GM21786 (cell line): ENCODE measurements at regions not wholly inside any gene's neighbourhood (a gene's known extent, or its start where the extent isn't known, plus 50 kb on each side); places are given as distances from the start of the nearest gene placed in this dataset.
A peak's percentile ranks its signal among the peaks of the same experiment; 100 is the strongest.

Source experiments
- ATAC-seq: cut with Tn5 transposase; IDR thresholded peaks from one replicate; pipeline ENCODE4 v1.9.1; 2021; ENCODE audit not compliant: unreplicated experiment

DNA sequence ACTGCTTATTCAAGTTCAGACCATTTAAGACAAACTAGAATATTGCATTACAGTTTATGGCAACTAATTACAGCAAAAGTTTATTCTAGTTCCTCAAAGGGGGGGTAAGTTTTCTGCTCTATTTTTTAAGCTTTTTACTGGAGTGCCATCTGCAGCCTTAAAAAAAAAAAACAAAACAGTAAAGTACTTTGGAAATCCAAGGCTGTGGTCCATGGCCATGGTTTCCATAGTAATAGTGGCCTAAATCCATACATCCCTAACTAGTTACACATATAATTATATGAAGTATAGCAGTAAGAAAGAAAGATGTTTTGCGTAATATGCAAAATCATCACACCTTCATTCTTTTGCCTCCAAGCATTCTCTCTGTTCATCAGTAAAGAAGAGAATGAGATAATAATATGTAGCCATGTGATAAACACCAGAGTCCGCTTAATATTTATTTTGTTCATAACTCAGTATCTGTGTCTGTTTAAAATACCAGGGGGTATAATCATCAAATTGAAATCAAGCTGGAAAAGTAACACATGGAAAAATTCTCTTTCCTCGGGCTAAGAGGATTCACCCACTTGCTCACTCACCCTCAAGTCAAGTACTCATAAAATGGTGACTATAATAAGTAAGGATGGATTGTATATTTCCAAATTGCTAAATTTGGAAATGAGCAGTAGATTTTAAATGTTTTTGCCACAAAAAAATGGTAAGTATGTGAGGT, 301.1 kb upstream of the RND3 start:
- no peak for ATAC-seq

DNA sequence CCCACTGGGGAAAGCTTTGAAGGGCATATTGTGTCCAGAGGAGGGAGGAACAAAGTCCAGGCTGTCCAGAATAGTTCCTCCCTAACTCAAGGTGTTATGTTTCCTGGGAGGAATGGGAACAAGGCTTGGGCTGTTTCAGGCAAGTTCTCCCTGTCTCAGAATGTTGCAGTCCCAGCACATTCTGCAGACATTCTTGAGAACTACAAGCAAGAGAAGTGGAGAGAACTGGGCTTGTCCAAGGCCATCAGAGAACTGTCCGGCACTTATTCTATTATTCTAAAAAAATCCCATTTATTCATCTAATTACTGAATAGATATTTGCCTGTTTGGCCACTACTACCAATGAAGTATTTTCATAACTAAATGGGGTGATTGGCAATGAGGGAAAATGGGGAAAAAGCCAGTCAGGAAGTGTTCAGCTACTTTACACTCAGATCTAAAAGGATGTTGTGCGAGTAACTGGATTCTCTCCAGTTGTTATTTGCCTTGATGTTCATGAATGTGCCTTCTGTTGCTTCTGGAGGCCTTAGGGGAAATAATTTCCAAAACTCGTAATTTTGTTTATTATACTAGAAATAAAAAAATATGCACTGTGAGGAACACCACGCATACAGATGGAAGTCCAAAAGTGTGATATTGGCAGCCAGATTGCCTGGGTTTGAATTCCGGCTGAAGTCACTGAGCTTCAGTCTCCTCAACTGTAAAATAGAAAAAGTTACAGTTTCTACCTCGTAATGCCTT, 300.1 kb upstream of the RND3 start:
- no peak for ATAC-seq

DNA sequence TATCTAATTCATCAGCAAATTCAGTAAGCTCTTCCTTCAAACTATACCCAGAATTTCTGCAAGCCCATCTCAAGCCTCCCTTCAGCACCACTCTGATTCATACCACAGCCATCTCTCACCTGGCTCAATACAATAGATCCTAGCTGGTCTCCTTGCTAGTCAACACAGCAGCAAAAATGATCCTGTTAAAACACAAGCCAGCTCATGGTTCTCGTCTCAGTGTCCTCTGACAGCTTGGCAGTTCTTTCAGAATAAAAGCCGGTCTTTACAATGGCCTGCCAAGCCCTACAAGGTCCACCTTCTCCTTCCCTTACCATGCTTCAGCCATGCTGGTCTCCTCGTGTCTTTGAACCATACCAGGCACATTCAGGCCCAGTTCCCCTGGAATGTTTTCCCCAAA, 296.9 kb upstream of the RND3 start:
- no peak for ATAC-seq

DNA sequence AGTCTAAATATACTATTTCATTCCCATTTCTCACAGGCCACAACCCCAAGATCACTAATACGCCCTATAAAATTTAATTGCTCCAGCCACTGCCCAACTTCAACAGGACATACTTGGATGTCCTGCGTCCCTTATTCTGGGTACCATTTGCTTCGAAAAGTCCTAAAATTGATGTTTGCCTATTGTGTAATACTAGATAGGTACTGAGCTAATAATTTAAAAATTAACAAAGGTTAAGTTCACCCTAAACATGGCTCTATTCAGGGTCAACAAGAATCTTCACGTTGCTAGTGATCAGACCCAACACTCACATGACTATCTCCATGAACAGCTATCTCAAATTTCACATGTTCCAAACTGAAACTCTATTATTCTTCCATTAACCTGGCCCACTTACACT, 296.4 kb upstream of the RND3 start:
- no peak for ATAC-seq

DNA sequence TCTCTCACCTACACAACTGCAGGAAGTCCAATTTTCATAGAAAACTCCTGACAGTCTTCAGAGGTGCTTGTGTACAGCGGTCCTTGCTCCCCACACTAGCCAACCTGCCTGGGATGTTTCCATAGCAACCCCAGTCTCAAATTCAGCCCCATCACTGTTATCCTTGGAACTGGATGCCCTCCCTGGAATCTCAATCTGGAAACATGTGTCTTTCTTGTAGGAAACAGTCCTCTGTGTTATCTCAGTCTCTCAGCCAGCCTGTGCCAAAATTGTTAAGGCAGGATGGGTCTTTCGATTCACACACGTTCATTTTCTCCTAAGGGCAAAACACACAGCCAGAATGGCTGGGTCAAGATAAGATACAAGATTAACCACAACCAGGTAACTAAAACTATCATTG, 295.5 kb upstream of the RND3 start:
- no peak for ATAC-seq

DNA sequence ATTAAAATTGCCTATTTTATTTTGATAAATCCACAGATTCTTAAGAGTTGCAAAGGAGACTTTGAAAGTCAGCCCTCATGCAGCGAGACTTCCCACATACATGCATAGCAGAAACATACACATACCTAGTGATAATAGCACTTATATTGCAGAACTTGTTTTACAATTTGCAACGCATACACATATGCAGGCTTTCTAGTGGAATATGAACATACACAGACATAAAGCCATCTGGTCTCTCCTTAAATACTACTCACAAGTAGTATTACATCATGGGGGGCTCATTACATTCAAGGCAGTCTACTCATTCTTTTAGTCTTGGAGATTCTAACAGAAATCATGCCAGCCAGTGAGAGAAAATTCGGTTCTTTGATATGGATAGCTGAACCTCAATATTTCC, 295.1 kb upstream of the RND3 start:
- ATAC-seq, result no peak

DNA sequence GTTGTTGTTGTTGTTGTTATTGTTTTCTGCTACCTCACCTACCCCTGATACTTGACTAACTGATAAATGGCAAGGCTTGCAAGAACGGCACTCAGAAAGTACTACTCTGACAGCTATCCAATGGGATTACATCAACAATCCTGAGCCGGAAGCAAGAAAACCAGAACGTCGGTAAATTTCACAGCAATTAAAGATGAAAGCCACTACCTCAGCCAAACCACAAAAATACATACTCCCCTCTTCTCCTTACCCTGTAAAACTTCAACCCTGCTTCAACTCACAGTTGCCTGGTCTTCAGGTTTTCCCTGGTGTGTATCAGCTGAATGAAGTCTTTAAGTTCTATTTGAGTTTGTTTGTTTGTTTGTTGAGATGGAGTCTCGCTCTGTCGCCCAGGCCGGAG, 293.7 kb upstream of the RND3 start:
- no peak for ATAC-seq

DNA sequence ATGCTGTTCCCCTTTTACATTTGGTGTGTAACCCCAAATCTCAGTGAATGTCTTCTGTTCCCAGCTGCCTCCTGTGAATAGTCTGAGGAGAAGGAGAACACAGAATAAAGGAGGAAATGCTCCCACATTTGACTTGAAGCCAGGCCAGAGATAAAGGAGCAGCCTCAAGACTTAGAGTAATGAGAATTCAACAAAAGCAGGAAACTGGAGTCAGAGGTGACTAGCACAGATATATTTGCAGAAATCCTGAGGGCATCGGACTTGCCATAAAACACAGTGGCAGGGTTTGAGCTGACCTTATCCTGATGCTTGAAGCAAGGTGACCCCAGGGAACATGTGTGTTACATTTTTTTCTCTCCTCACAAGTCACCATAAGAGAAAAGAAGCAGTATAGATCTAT, 291.4 kb upstream of the RND3 start:
- ATAC-seq, result no peak

DNA sequence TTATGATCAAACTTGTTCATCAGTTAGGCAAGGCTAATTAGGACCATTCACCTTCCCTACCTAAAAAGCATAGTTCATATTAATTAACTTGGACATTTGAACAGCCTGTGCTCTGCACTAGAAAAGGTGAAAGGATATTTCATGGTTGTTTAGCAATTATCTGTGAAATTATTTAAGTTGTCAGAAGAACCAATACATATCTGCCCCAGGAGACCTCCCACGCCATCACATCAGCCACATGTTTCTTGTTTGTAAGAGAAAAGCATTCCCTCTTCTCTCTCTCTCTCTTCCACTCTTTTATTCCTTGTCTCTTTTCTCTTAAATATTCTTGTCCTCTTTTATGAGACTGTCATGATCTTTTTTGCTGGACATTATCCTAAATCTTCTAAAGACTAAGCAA, 282.0 kb upstream of the RND3 start:
- no peak for ATAC-seq

DNA sequence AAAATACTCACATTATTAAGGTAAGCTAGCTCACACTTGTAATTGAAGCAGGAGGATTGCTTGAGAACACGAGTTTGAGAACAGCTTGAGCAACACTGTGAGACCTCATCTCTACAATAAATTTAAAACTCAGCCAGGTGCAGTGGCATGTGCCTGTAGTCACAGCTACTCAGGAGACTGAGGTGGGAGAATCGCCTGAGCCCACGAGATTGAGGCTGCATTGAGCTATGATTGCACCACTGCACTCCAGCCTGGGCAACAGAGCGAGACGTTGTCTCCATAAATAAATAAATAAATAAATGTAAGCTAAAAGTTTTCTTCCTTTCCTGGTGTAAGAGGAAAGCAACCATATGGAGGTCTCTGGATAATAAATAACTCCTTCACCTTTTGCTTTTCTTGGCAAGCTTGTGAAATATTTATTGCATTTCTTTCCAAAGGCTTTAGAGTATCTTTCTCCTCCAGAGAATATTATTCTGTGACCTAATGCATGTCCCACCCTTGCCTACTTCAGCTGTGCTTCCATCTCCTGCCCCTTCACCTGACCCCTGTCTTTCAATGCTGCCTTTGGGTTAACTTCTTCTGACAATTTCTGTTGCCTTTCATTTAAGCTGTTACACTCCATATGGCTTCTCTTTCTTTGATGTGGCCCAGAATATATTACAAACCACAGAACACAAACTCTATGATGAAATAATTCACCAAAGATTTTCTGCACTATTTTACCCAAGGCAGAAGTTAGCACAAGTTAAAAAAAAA, 280.7 kb upstream of the RND3 start:
- no peak for ATAC-seq

DNA sequence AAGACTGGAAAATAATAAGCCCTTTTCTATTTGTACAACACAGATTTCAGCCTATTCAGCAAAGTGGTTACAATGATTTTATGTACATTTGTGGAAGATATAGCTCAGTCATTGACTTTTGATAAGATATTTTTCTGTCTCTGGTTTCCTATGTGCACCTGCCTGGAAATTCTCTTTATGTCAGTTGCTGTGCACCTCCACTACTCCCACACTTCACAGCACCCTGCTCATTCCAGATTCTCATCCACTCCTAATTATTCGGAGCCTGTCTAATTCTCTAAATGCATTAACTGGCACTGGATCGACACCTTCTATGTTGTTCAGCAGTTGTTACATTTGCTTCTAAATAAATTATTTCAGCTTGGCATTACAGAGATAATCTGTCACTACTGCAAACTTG, 275.1 kb upstream of the RND3 start:
- ATAC-seq, result no peak

DNA sequence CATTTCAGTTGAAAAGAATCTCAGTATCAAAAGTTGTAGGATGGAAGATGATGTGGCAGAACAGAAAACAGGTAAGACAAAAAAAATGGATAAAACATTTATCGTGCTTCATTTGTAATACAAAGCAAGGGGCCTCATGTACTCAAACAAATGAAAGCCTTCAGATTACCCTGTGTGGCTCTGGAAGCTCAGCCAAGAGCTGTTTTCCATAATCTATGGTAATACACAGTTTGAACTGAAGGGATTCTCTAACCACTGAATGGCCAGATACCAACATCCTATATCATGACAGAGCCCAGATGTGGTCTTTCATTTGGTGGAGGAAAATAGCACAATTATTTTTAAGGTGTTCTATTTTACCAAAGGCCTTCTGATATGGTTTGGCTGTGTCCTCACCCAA, 272.1 kb upstream of the RND3 start:
- no peak for ATAC-seq

DNA sequence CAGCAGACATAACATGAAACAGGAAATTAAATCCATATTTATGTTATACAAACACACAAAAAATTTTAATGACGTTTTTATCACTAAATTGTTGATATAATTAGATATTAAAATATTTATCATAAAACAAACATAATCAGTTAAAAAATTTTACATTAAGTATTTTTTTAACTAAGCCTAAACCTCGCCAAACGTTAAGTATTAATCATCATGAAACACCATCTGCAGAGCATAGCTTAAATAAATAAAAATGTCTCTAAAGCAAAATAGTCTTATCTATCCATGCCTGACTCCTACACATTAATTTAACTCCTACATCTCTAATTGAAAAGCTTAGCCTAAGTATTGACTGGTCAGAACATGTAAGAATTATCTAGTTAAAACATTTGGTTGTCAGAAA, 271.6 kb upstream of the RND3 start:
- ATAC-seq, result no peak

DNA sequence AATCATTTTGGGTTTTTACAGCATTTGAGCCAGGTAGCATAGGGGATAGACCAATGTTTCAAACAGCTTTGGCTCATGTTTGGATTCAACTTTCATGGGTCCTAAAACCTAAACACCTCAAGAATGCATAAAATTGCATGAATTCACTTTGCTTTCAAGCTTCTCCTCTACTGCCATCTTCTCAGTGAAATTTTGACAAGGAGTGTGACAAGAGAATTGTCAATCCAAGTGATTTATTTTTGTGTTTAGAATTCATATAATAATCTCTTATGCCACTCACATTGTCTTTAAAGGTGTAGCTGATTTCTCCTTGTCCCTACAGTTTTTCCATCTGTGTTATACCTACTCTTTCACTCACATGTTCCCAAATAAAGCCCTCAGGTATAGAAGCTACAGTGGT, 264.8 kb upstream of the RND3 start:
- ATAC-seq, result no peak

DNA sequence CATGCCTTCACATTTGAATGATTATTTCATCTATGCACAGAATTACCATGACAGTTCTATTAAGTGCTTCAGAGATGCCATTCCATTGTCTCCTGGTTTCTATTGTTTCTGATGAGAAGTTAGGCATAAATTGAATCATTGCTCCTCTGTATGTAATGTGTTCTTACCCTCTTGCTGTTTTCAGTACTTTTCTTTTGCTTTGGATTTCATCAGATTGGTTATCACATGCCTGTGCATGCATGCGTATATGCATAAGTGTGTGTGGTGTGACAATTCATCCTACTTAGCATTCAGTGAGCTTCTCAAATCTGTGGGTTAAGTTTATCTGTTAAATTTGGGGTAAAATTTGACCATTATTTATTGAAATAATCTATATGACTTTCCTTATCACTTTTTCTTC, 263.3 kb upstream of the RND3 start:
- no peak for ATAC-seq

DNA sequence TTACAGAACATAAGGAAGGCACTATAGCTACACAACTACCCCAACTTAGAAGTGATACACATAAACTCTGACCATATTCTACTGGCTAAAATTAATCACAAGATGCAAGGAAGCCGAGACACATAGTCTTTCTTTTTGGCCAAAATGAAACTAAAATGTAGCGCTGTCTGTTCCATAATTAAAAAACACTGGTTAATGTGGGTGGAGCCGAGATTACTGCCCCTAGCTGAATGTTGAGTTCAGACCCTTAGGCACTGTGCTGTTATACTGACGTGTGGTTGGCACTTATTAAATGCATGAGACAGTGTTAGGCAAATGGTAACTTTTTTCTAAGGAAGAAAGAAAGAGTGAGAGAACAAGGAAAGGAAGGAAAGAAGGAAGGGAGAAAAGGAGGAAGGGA, 254.6 kb upstream of the RND3 start:
- ATAC-seq, result no peak

DNA sequence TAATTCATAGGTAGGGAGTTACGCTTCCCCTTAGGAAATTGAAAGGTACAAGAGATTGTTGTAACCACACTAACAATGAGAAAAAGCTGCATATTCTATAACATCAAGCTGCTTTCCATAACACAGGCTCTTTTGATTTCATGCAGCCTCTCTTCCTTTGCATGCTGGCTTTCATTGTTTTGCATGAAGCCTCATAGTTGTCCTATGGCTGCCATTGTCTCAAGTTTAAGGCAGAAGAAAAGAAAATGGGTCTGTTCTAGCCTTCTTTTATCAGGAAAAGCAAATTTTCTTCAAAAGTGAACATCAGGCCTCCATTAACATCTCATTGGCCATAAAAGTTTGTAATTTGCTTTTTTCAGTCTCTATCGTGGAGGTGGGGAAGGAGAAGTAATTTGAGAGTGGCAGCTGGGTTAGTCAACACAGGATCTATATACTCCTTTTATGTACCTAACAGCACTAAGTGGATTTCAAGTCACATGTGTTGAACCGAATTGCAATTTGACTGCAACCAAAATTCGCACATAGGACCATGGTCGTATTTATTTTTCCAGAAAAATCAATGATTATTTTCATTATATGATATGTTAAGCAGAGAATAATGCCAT, 248.5 kb upstream of the RND3 start:
- no peak for ATAC-seq

DNA sequence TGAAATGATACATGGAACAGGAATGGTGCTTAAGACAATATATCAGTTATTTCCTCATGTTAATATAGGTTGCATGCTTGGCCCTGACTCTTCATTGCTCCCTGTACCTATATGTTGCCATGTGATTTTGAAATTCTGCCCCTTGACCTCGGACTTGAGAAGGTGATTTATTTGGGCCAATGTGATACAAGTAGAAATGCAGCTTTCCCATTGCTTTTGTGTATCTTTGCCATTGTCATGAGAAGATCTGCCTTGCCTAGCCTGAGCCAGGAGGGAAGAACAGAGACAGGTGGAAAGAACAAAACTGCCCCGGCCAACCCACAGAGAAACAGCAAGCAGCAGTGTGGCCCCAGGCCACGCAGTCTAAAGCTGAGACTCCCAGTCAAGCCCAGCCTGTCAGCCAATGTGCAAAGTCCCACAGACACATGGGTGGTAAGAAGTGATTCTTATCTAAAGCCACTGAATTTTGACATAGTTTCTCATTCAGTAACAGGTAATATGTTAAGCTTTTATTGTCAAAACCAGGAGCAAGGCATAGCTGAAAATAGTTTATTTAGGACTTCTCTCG, 245.7 kb upstream of the RND3 start:
- no peak for ATAC-seq

DNA sequence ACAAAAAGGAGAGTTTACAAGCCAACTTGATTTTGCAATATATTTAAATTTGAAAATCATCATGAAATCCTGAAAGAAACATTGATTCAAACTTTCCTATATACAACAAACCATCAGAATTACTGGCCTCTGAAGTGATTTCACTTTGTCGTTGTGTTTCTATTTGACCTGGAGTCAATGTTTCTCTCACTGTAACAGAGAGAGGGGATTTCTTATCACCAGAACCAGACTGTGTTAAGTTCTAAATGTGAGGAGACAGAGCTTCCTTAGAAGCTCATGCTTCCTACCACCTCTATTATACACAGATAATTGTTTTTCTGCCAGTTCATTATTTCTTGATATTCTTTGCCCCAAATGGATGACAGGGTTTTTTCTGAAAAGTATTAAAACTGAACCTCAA, 245.0 kb upstream of the RND3 start:
- no peak for ATAC-seq

DNA sequence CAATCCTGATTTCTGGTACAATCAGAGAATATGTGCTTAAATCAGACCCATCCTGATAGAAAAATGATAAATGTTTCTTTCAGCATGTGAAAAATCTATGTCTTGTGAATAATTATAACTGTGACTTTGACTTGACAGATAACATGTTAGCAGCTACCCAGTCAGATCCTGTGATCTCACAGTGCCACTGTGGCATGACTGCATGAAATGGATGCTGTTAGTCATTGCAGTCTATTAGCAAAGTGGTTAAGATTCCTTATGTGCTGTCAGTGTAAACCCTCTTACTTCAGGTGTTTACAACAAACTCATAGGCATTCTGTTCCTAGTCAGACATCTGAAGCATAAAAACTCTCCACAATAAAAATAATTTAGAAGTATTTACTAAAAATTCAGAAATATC, 244.6 kb upstream of the RND3 start:
- no peak for ATAC-seq

DNA sequence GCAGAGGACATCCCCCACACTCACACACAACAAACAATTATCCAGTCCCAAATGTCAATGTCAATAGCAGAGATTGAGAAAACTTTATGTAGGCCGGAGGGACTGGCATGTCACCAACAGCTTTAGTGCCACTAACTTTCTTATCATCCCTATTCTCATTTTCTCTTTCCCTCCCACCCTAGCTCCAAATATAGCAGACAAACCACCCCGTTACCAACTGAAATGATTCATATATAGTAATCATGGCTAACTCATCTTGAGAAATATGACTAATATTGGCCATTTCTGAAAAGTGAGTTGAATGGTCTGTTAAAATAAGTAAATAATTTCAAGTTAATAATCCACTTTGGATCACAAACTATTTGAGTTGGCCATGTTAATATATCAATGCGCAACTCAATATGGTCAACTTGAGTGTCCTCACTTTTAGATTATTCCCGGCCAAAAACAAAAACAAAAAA, 242.1 kb upstream of the RND3 start:
- peak; percentile 73 for ATAC-seq
